Testis (tissue), 2 donors: ENCODE measurements at regions not wholly inside any gene's neighbourhood (a gene's known extent, or its start where the extent isn't known, plus 50 kb on each side); places are given as distances from the start of the nearest gene placed in this dataset.

Source experiments
- DNase-seq: peaks from one replicate; pipeline ENCODE4 v3.0.0-alpha.2; 2019
- H3K27ac ChIP-seq, 2 donors: fragments of 200-600 bp; sonication (generic); one replicate each; pipeline ENCODE4 v1.5.1; 2019
- H3K27me3 ChIP-seq: fragments of 200-600 bp; sonication (generic); one replicate; pipeline ENCODE4 v1.5.1; 2019
- H3K36me3 ChIP-seq: fragments of 200-600 bp; sonication (generic); one replicate; pipeline ENCODE4 v1.5.1; 2017; ENCODE audit warnings: low read depth; ENCODE audit errors: missing control alignments
- H3K4me1 ChIP-seq: fragments of 200-600 bp; sonication (generic); one replicate; pipeline ENCODE4 v1.5.1; 2019
- H3K4me3 ChIP-seq, 2 donors: fragments of 200-600 bp; sonication (generic); one replicate each; pipeline ENCODE4 v1.5.1; 2017 to 2019
- H3K9me3 ChIP-seq: fragments of 200-600 bp; sonication (generic); one replicate; pipeline ENCODE4 v1.5.1; 2017
- POLR2A ChIP-seq: fragments of 450-650 bp; IDR thresholded peaks from one replicate; pipeline ENCODE4 v1.6.1; 2017; ENCODE audit warnings: antibody characterized with exemption, mild to moderate bottlenecking, moderate library complexity
- WGBS, 2 donors: methylation state at CpG; one replicate each; pipeline ENCODE4 v1.1.5; 2018; 5-methylcytosine and 5-hydroxymethylcytosine counted together
- intact Hi-C: fragments of 100-400 bp; cut with DNase I; formaldehyde crosslinking; loops from one replicate; pipeline ENCODE4 v1.15.1; 2023; ENCODE audit warnings: low total_unique reads
- TF ChIP-seq, protein P1 (sequence below), 3 experiments: fragments of 450-650 bp in 2 of 3; fragments of 200-600 bp in 1 of 3; sonication (generic) in 1 of 3; IDR thresholded peaks; one replicate each; pipeline ENCODE4 v1.5.1; 2016 to 2019; ENCODE audit warnings: antibody characterized with exemption in 3 of 3, mild to moderate bottlenecking in 2 of 3, moderate library complexity in 1 of 3

DNA sequence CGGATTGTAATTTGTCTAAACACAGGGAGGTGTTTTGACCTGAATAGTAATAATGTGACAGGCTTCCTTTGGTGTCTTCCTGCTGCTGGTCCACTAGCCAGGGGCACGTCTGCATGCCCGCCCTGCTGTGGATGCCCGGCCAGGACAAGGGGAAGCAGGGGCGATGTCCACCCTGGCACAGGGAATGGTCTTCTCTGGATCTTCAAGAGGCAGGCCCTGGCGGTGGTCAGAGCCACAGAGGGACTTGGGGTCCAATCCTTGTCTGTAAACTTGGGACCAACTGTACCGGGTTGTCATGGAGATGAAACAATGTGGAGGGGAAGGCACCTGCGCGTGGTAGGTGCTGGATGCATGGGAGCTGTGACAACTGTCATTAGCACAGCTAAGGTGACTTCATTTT, 134.1 kb downstream of the RPLP1 start:
- WGBS, 2 donors, result 91 to 97% methylated on average over 9 of the region's 9 CpGs
- H3K4me1 ChIP-seq, result peaks cover 10% of the 10 kb centered on the region

GRCh38 chr15:69587723-69588426, 135.3 kb downstream of the RPLP1 start:
- peaks cover 10% of the 10 kb centered on the region for H3K4me1 ChIP-seq
- DNase-seq, result peak; percentile 47
- TF ChIP-seq, protein P1, sequence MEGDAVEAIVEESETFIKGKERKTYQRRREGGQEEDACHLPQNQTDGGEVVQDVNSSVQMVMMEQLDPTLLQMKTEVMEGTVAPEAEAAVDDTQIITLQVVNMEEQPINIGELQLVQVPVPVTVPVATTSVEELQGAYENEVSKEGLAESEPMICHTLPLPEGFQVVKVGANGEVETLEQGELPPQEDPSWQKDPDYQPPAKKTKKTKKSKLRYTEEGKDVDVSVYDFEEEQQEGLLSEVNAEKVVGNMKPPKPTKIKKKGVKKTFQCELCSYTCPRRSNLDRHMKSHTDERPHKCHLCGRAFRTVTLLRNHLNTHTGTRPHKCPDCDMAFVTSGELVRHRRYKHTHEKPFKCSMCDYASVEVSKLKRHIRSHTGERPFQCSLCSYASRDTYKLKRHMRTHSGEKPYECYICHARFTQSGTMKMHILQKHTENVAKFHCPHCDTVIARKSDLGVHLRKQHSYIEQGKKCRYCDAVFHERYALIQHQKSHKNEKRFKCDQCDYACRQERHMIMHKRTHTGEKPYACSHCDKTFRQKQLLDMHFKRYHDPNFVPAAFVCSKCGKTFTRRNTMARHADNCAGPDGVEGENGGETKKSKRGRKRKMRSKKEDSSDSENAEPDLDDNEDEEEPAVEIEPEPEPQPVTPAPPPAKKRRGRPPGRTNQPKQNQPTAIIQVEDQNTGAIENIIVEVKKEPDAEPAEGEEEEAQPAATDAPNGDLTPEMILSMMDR (IDR thresholded peaks at IDR 0.05), result no peak
- TF ChIP-seq POLR2A, result no peak
- no peaks in the 10 kb centered on the region for H3K27me3 ChIP-seq
- H3K36me3 ChIP-seq, result no peaks in the 10 kb centered on the region
- 39 to 45% methylated on average over 4 of the region's 4 CpGs for WGBS, 2 donors
- no peak overlapping the region for H3K4me3 ChIP-seq
- intact Hi-C loops, result no loop called here
- H3K27ac ChIP-seq, result no peak overlapping the region
- no peaks in the 10 kb centered on the region for H3K9me3 ChIP-seq

More for the DNA sequence above, 134.1 kb downstream of the RPLP1 start:
- no peak for DNase-seq
- Histone ChIP-seq H3K27ac (no peak overlapping the region), H3K4me3 (no peak overlapping the region), H3K36me3 (no peaks in the 10 kb centered on the region), H3K27me3 (no peaks in the 10 kb centered on the region), H3K9me3 (no peaks in the 10 kb centered on the region)
- intact Hi-C loops, result no loop called here
- TF ChIP-seq, protein P1 (IDR thresholded peaks at IDR 0.05), result no peak
- no peak for TF ChIP-seq POLR2A

DNA sequence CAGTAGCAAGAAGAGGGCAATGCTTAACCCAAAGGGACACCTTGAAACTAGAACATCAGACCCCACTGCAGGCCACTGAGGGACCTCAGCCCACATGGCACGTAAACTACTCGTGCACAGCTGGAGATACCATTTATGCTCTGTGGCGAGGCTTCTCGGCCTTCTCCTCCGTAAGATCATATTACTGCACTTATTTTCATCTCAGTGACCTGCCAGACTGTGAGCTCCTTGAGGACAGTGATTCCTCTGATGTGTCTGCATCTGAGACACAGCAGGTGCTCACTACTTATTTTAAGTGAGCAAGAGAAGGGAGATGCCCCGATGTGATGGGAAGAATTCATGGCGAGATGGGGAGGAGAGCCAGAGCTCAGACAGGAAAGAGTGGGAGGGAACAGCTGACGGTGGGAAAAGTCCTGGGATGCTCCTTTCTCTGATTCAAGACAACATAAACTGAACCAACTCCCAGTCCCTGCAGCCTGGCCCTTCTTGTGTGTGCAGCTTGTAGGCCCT, 137.6 kb downstream of the RPLP1 start:
- Histone ChIP-seq H3K4me3 (no peak overlapping the region), H3K4me1 (peaks cover 26% of the 10 kb centered on the region), H3K27me3 (no peaks in the 10 kb centered on the region), H3K9me3 (no peaks in the 10 kb centered on the region), H3K27ac (no peak overlapping the region), H3K36me3 (no peaks in the 10 kb centered on the region)
- intact Hi-C loops, result no loop called here
- no peak for DNase-seq
- TF ChIP-seq POLR2A, result no peak
- TF ChIP-seq, protein P1 (IDR thresholded peaks at IDR 0.05), result no peak
- 78 to 84% methylated on average over 8 of the region's 8 CpGs for WGBS, 2 donors

- H3K36me3 ChIP-seq, result no peaks in the 10 kb centered on the region
- 96 to 97% methylated on average over 5 of the region's 5 CpGs for WGBS, 2 donors
- peaks cover 30% of the 10 kb centered on the region for H3K4me1 ChIP-seq
- no peak overlapping the region for H3K4me3 ChIP-seq
- TF ChIP-seq POLR2A, result no peak
- TF ChIP-seq, protein P1 (IDR thresholded peaks at IDR 0.05), result no peak
- intact Hi-C loops, result no loop called here
- no peaks in the 10 kb centered on the region for H3K27me3 ChIP-seq
- no peak overlapping the region for H3K27ac ChIP-seq
- no peaks in the 10 kb centered on the region for H3K9me3 ChIP-seq
- no peak for DNase-seq
Observed at GRCh38 chr15:69590932-69591524, 138.4 kb downstream of the RPLP1 start.
